ENCODE measurements at regions not wholly inside any gene's neighbourhood (a gene's known extent, or its start where the extent isn't known, plus 50 kb on each side); places are given as distances from the start of the nearest gene placed in this dataset.

GRCh38 chr20:3296261-3297078, 57.5 kb upstream of the SLC4A11 start:
- no peak for DNase-seq (ENCODE audit: low spot score in 2 of 2)
- in situ Hi-C loops (cut with MboI; ENCODE audit: low sequenced_read_pairs), result no loop called here
- Histone ChIP-seq H3K4me1 (no peaks in the 10 kb centered on the region), H3K9me3 (no peaks in the 10 kb centered on the region), H3K4me3 (no peak overlapping the region), H3K27me3 (ENCODE audit: low read depth) (no peaks in the 10 kb centered on the region), H3K36me3 (replicated peaks) (peaks cover 3% of the 10 kb centered on the region; the same call in 1 of the 2 replicates)
